GM19043 (cell line): ENCODE measurements at regions not wholly inside any gene's neighbourhood (a gene's known extent, or its start where the extent isn't known, plus 50 kb on each side); places are given as distances from the start of the nearest gene placed in this dataset.
"Not testable (repeated sequence)": the region's sequence is repeated elsewhere in the genome, so short reads cannot be mapped to it uniquely, and the experiment has no call there.

Experiments
- ATAC-seq: cut with Tn5 transposase; IDR thresholded peaks from one replicate; pipeline ENCODE4 v1.9.1; 2021; ENCODE audit warnings: low read depth; ENCODE audit not compliant: unreplicated experiment

GRCh38 chr11:81373986-81374385 is 1359.7 kb downstream of the FAM181B start:
- no peak for ATAC-seq

- ATAC-seq, result no peak
Measured at GRCh38 chr11:81368192-81368591, 1365.5 kb downstream of the FAM181B start.

GRCh38 chr11:81365496-81365895 is 1368.2 kb downstream of the FAM181B start:
- ATAC-seq, result no peak

- no peak for ATAC-seq
Measured at GRCh38 chr11:81359476-81359875, 1374.2 kb downstream of the FAM181B start.

GRCh38 chr11:81345609-81346008 is 1388.1 kb downstream of the FAM181B start:
- no peak for ATAC-seq

GRCh38 chr11:81342966-81343365 is 1390.7 kb downstream of the FAM181B start:
- no peak for ATAC-seq

GRCh38 chr11:81340225-81340624 is 1393.4 kb downstream of the FAM181B start:
- ATAC-seq, result no peak

- no peak for ATAC-seq
Measured at GRCh38 chr11:81339521-81339920, 1394.1 kb downstream of the FAM181B start.

- ATAC-seq, result no peak
Measured at GRCh38 chr11:81337756-81338155, 1395.9 kb downstream of the FAM181B start.

- no peak for ATAC-seq
Measured at GRCh38 chr11:81332276-81332675, 1401.4 kb downstream of the FAM181B start.

- no peak for ATAC-seq
Measured at GRCh38 chr11:81331611-81332235, 1401.9 kb downstream of the FAM181B start.

- ATAC-seq, result no peak
Measured at GRCh38 chr11:81331088-81331487, 1402.6 kb downstream of the FAM181B start.

- ATAC-seq, result no peak
Measured at GRCh38 chr11:81303038-81303664, 1430.5 kb downstream of the FAM181B start.

- no peak for ATAC-seq
Measured at GRCh38 chr11:81301166-81301830, 1432.4 kb downstream of the FAM181B start.

GRCh38 chr11:81286959-81287358 is 1446.7 kb downstream of the FAM181B start:
- no peak for ATAC-seq

GRCh38 chr11:81286550-81286949 is 1447.1 kb downstream of the FAM181B start:
- no peak for ATAC-seq

- not testable (repeated sequence) for ATAC-seq
Measured at GRCh38 chr11:81280228-81280627, 1453.4 kb downstream of the FAM181B start.

GRCh38 chr11:81278991-81279390 is 1454.7 kb downstream of the FAM181B start:
- no peak for ATAC-seq

GRCh38 chr11:81270686-81271085 is 1463.0 kb downstream of the FAM181B start:
- ATAC-seq, result no peak

GRCh38 chr11:81267246-81267645 is 1466.4 kb downstream of the FAM181B start:
- ATAC-seq, result no peak

GRCh38 chr11:81259471-81259870 is 1474.2 kb downstream of the FAM181B start:
- ATAC-seq, result no peak

- ATAC-seq, result no peak
Measured at GRCh38 chr11:81255895-81256294, 1477.8 kb downstream of the FAM181B start.
